Cardiac fibroblast (primary cell): ENCODE measurements at regions not wholly inside any gene's neighbourhood (a gene's known extent, or its start where the extent isn't known, plus 50 kb on each side); places are given as distances from the start of the nearest gene placed in this dataset.
A peak's percentile ranks its signal among the peaks of the same experiment; 100 is the strongest.

Experiments used
- DNase-seq, 2 donors: peaks; one replicate each; pipeline versions ENCODE4 v3.0.0 to v3.0.0-alpha.2; 2010; ENCODE audit warnings: low read depth in 2 of 2
- H3K4me3 ChIP-seq, 2 donors: replicated peaks in 1 of 2; 1 replicate in 1 of 2; 2 replicates in 1 of 2; pipeline ENCODE4 v1.5.1; 2011; ENCODE audit warnings: low read depth in 2 of 2, low read length in 2 of 2, mild to moderate bottlenecking in 2 of 2, moderate library complexity in 1 of 2
- CTCF ChIP-seq: IDR thresholded peaks from one replicate; pipeline ENCODE4 v1.5.1; 2011; ENCODE audit warnings: low read depth, mild to moderate bottlenecking, low read length, inconsistent platforms

- no peak for DNase-seq
- no peak for TF ChIP-seq CTCF
- H3K4me3 ChIP-seq: no peak overlapping the region
These were observed 188.3 kb upstream of the HCCS start for GRCh38 chrX:10922835-10923234.

DNA sequence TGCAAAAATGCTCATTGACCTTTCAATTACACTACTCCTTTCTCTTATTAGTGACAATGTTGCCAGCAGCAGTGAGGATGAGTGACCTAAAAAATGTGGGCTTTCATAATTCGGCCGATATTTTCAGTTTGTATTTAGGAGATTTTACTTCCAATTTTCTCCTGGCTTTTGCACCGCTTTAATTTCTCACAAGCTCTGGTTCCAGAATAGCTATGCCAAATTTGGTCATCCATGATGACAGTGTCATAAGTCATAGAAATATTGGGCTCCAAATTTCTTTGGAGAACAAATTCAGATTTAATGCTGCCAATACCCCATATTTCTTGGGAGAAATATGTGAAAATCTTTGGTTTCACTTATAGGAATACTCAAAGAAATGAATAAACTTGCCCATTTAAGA, 187.7 kb upstream of the HCCS start:
- TF ChIP-seq CTCF: no peak
- DNase-seq: no peak
- H3K4me3 ChIP-seq: no peak overlapping the region

GRCh38 chrX:10926404-10926803, 184.7 kb upstream of the HCCS start:
- peak in 1 of 2 donors; percentile 21 for DNase-seq
- TF ChIP-seq CTCF: no peak

DNA sequence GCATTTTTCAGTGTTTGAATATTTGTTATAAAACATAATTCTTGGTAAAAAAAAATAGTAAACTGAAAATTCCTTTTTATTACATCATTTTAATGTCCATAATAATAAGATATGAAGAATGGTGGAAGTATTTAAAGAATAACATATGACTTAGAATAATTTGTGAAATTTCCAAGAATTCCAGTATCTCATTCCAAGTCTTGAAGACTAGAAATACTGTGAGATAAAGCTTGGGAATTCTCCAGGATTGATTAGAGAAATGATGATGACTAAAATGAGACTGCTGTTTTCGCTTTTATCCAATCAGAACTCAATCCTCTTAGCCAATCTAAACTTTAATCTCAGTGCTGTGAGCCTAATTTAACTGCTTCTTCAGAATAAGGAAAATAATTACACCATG, 184.2 kb upstream of the HCCS start:
- peak in 1 of 2 donors; percentile 59 for DNase-seq
- no peak for TF ChIP-seq CTCF

More at GRCh38 chrX:10926404-10926803, 184.7 kb upstream of the HCCS start:
- no peak overlapping the region for H3K4me3 ChIP-seq

DNA sequence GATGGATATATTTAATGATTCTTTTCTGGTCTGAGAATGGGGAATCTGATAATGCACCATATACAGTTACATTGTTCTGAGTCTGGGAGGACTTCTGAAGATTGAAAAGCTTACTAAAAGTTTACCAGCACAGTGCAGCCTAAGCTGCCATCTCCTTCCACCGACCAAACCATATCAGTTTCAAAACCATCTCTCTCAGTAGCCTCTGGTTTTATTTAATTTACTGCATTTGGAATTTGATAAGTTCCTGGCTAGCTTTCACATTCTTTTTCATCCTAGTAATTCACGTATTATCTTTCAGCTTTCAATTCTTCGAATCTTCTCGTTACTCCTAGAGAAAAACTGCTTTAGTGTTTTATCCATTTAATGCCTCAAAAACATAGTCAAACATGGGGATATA, 181.4 kb upstream of the HCCS start:
- TF ChIP-seq CTCF: no peak
- no peak overlapping the region for H3K4me3 ChIP-seq
- DNase-seq: no peak

More for the DNA sequence above, 184.2 kb upstream of the HCCS start:
- H3K4me3 ChIP-seq: no peak overlapping the region

DNA sequence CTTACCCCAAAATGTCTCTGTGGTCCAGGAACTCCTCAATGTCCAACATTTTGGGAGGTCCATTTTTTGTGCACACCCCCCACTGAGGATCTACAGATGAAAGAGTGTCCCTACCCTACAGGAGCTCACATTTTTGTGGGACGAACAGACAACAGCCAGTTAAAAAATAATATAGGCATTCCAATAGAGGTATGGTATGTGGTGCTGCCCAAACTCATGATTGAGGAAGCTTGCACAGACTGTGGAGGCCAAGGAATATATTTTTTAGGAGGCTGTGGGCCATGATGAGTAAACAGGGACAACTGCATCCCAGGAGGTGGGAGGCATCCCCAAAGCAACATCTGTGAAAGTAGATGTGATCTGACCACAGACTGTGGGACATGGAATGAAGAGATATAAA, 181.0 kb upstream of the HCCS start:
- DNase-seq: no peak
- TF ChIP-seq CTCF: no peak
- no peak overlapping the region for H3K4me3 ChIP-seq

- no peak for TF ChIP-seq CTCF
- H3K4me3 ChIP-seq: no peak overlapping the region
- no peak for DNase-seq
These were observed 179.2 kb upstream of the HCCS start for GRCh38 chrX:10931976-10932375.
